IMR-90 (cell line): ENCODE measurements at regions not wholly inside any gene's neighbourhood (a gene's known extent, or its start where the extent isn't known, plus 50 kb on each side); places are given as distances from the start of the nearest gene placed in this dataset.

Experiments used
- FOS ChIP-seq: fragments of 150-350 bp; IDR thresholded peaks from 2 replicates; pipeline ENCODE4 v1.6.1; 2016; ENCODE audit warnings: low read depth, low read length
- POLR2A ChIP-seq: IDR thresholded peaks from 2 replicates; pipeline ENCODE4 v1.6.1; 2012; ENCODE audit warnings: mild to moderate bottlenecking, low read depth, low read length
- RFX5 ChIP-seq: IDR thresholded peaks from 2 replicates; pipeline ENCODE4 v1.8.0; 2012; ENCODE audit warnings: low read depth, mild to moderate bottlenecking, low read length, moderate library complexity
- SMC3 ChIP-seq: fragments of 150-350 bp; IDR thresholded peaks from 2 replicates; pipeline ENCODE4 v1.6.1; 2016; ENCODE audit warnings: low read depth, mild to moderate bottlenecking, antibody characterized with exemption, low read length, moderate library complexity
- TF ChIP-seq, protein P1 (sequence below): conservative IDR thresholded peaks from 2 replicates; pipeline ENCODE4 v1.5.1; 2012; ENCODE audit warnings: mild to moderate bottlenecking, low read depth, low read length, improper control_type of control experiment
- TF ChIP-seq, protein P2 (sequence below): fragments of 150-350 bp; IDR thresholded peaks from 2 replicates; pipeline ENCODE4 v1.6.1; 2017; ENCODE audit warnings: mild to moderate bottlenecking, antibody characterized with exemption, low read length, low read depth

- TF ChIP-seq, protein P1, sequence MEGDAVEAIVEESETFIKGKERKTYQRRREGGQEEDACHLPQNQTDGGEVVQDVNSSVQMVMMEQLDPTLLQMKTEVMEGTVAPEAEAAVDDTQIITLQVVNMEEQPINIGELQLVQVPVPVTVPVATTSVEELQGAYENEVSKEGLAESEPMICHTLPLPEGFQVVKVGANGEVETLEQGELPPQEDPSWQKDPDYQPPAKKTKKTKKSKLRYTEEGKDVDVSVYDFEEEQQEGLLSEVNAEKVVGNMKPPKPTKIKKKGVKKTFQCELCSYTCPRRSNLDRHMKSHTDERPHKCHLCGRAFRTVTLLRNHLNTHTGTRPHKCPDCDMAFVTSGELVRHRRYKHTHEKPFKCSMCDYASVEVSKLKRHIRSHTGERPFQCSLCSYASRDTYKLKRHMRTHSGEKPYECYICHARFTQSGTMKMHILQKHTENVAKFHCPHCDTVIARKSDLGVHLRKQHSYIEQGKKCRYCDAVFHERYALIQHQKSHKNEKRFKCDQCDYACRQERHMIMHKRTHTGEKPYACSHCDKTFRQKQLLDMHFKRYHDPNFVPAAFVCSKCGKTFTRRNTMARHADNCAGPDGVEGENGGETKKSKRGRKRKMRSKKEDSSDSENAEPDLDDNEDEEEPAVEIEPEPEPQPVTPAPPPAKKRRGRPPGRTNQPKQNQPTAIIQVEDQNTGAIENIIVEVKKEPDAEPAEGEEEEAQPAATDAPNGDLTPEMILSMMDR = no peak
- TF ChIP-seq POLR2A = no peak
- TF ChIP-seq, protein P2, sequence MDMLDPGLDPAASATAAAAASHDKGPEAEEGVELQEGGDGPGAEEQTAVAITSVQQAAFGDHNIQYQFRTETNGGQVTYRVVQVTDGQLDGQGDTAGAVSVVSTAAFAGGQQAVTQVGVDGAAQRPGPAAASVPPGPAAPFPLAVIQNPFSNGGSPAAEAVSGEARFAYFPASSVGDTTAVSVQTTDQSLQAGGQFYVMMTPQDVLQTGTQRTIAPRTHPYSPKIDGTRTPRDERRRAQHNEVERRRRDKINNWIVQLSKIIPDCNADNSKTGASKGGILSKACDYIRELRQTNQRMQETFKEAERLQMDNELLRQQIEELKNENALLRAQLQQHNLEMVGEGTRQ = no peak
- TF ChIP-seq RFX5 = no peak
- no peak for TF ChIP-seq SMC3
- no peak for TF ChIP-seq FOS
These were observed 181.1 kb upstream of the TAB2 start for GRCh38 chr6:149136273-149136912.
